A673 (cell line): ENCODE measurements at regions not wholly inside any gene's neighbourhood (a gene's known extent, or its start where the extent isn't known, plus 50 kb on each side); places are given as distances from the start of the nearest gene placed in this dataset.

Experiments
- EZH2 ChIP-seq: fragments of 200-600 bp; sonication (generic); IDR thresholded peaks from 2 replicates; pipeline ENCODE4 v1.6.1; 2017; ENCODE audit warnings: borderline replicate concordance, low read depth, mild to moderate bottlenecking, mixed read lengths, antibody characterized with exemption, low read length; ENCODE audit not compliant: poor library complexity, severe bottlenecking
- TF ChIP-seq, protein P1 (sequence below): fragments of 300-800, 200-600 bp; sonication (generic); conservative IDR thresholded peaks from 2 replicates; pipeline ENCODE4 v1.5.1; 2017; ENCODE audit warnings: low read depth, mild to moderate bottlenecking, antibody characterized with exemption, low read length, moderate library complexity, mixed read lengths

DNA sequence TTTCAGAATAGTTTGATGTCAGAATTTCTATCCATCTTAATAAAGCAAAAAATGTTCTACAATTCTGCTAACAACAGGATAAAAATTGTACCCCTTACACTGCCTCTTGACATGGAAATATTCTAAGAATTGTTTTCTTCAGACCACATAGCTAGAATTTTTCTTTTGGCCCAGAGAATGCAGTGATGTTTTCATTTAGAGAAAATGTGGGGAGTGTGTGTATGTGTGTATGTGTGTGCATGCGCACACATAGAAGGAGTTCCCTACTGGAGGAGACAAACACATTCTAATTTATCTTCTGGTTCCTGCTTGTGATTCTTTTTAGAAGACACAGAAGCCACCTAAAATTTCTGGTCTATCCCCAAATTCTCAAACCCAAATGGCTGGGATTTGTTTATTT lies 1145.7 kb downstream of the VRK1 start:
- TF ChIP-seq, protein P1, sequence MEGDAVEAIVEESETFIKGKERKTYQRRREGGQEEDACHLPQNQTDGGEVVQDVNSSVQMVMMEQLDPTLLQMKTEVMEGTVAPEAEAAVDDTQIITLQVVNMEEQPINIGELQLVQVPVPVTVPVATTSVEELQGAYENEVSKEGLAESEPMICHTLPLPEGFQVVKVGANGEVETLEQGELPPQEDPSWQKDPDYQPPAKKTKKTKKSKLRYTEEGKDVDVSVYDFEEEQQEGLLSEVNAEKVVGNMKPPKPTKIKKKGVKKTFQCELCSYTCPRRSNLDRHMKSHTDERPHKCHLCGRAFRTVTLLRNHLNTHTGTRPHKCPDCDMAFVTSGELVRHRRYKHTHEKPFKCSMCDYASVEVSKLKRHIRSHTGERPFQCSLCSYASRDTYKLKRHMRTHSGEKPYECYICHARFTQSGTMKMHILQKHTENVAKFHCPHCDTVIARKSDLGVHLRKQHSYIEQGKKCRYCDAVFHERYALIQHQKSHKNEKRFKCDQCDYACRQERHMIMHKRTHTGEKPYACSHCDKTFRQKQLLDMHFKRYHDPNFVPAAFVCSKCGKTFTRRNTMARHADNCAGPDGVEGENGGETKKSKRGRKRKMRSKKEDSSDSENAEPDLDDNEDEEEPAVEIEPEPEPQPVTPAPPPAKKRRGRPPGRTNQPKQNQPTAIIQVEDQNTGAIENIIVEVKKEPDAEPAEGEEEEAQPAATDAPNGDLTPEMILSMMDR = no peak
- no peak for TF ChIP-seq EZH2
